Chondrocyte (in vitro differentiated cells): ENCODE measurements at regions not wholly inside any gene's neighbourhood (a gene's known extent, or its start where the extent isn't known, plus 50 kb on each side); places are given as distances from the start of the nearest gene placed in this dataset.

Experiments
- DNase-seq: peaks from one replicate; pipeline ENCODE4 v3.0.0; 2021; ENCODE audit warnings: mixed read lengths, low spot score
- H3K27ac Mint-ChIP-seq: one replicate; pipeline ENCODE4 v1.8.0; 2021; ENCODE audit warnings: mild to moderate bottlenecking, moderate library complexity, mixed read lengths; ENCODE audit not compliant: unreplicated experiment
- H3K27me3 Mint-ChIP-seq: 2 replicates; pipeline ENCODE4 v1.8.0; 2021; ENCODE audit warnings: low read depth, mixed read lengths
- H3K36me3 Mint-ChIP-seq: 2 replicates; pipeline ENCODE4 v1.8.0; 2021; ENCODE audit warnings: low read depth, mixed read lengths
- H3K4me1 Mint-ChIP-seq: 2 replicates; pipeline ENCODE4 v1.8.0; 2021; ENCODE audit warnings: low read depth, mild to moderate bottlenecking, mixed read lengths
- H3K4me3 Mint-ChIP-seq: one replicate; pipeline ENCODE4 v1.8.0; 2021; ENCODE audit warnings: mild to moderate bottlenecking, moderate library complexity, mixed read lengths; ENCODE audit not compliant: unreplicated experiment
- H3K9me3 Mint-ChIP-seq: 2 replicates; pipeline ENCODE4 v1.8.0; 2021; ENCODE audit warnings: low read depth, mixed read lengths
- TF ChIP-seq, protein P1 (sequence below): fragments of 200-600 bp; sonication (generic); IDR thresholded peaks from 2 replicates; pipeline ENCODE4 v1.5.0; 2021; ENCODE audit warnings: antibody characterized with exemption, mild to moderate bottlenecking, moderate library complexity

DNA sequence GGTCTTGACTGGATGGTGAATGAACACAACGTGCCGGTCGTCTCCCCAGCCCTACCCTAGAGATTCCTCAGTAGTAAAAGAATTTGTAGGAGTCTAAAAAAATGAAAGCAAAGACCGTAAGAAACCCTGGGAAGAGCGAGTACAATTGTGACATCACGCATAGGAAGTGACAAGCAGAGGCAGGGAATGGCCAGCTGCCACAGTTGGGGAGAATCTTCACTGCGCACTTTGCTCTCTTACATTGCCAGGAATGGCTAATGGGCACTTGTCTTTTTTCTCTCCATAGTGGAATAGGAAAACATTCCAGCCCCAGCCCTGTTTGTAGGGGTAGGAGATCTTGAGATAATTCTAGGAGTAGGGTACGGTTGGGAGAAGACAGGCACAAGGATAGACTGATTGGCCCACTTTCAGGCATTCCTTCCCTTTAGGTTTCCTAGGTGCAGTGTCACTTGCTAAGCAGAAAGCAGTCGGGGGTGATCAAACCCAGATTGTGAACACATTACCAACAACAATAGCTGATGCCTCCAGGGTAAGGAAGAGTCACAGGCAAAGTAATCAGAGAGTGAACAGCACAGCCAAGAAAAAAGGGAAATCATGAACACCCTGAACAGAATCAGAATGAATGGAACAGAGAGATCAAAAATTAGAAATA is 302.7 kb downstream of the MAN2A1 start:
- H3K9me3 Mint-ChIP-seq: no peaks in the 10 kb centered on the region
- H3K4me1 Mint-ChIP-seq: peaks cover 32% of the 10 kb centered on the region
- TF ChIP-seq, protein P1, sequence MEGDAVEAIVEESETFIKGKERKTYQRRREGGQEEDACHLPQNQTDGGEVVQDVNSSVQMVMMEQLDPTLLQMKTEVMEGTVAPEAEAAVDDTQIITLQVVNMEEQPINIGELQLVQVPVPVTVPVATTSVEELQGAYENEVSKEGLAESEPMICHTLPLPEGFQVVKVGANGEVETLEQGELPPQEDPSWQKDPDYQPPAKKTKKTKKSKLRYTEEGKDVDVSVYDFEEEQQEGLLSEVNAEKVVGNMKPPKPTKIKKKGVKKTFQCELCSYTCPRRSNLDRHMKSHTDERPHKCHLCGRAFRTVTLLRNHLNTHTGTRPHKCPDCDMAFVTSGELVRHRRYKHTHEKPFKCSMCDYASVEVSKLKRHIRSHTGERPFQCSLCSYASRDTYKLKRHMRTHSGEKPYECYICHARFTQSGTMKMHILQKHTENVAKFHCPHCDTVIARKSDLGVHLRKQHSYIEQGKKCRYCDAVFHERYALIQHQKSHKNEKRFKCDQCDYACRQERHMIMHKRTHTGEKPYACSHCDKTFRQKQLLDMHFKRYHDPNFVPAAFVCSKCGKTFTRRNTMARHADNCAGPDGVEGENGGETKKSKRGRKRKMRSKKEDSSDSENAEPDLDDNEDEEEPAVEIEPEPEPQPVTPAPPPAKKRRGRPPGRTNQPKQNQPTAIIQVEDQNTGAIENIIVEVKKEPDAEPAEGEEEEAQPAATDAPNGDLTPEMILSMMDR: no peak
- H3K27ac Mint-ChIP-seq: no peak overlapping the region
- no peaks in the 10 kb centered on the region for H3K27me3 Mint-ChIP-seq
- no peak for DNase-seq
- no peak overlapping the region for H3K4me3 Mint-ChIP-seq
- H3K36me3 Mint-ChIP-seq: no peaks in the 10 kb centered on the region

GRCh38 chr5:109994135-109994534 is 304.4 kb downstream of the MAN2A1 start:
- Mint-ChIP-seq H3K27me3 (no peaks in the 10 kb centered on the region), H3K36me3 (peaks cover 3% of the 10 kb centered on the region), H3K4me3 (no peak overlapping the region), H3K9me3 (peaks cover 5% of the 10 kb centered on the region), H3K27ac (no peak overlapping the region), H3K4me1 (peaks cover 35% of the 10 kb centered on the region)
- no peak for DNase-seq
- TF ChIP-seq, protein P1: no peak

DNA sequence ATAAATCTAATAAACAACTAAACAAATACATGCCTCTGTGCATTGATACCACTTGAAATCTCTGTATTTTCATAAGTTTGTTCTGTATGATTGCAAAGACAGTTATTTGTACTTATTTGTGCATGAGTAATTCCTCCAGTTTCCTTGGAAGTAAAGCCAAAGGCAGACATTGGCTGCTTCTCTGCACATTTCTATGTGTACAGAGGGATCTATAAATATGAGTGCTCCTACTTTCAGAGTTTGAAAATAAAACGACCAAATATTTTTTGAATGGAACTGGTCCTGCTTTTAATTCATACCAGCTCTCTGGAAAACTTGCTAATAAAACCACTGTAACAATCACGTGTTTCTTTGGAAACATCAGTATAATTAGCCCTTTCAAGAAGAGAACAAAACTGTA is 306.5 kb downstream of the MAN2A1 start:
- peaks cover 5% of the 10 kb centered on the region for H3K9me3 Mint-ChIP-seq
- TF ChIP-seq, protein P1: no peak
- H3K4me3 Mint-ChIP-seq: no peak overlapping the region
- H3K27ac Mint-ChIP-seq: no peak overlapping the region
- DNase-seq: no peak
- H3K27me3 Mint-ChIP-seq: no peaks in the 10 kb centered on the region
- peaks cover 3% of the 10 kb centered on the region for H3K36me3 Mint-ChIP-seq
- peaks cover 56% of the 10 kb centered on the region for H3K4me1 Mint-ChIP-seq

GRCh38 chr5:109997161-109997560 is 307.4 kb downstream of the MAN2A1 start:
- H3K27me3 Mint-ChIP-seq: no peaks in the 10 kb centered on the region
- H3K4me1 Mint-ChIP-seq: peaks cover 65% of the 10 kb centered on the region
- peaks cover 3% of the 10 kb centered on the region for H3K36me3 Mint-ChIP-seq
- DNase-seq: no peak
- peak overlapping the region; percentile 15 for H3K27ac Mint-ChIP-seq
- peaks cover 5% of the 10 kb centered on the region for H3K9me3 Mint-ChIP-seq
- TF ChIP-seq, protein P1: no peak
- no peak overlapping the region for H3K4me3 Mint-ChIP-seq

DNA sequence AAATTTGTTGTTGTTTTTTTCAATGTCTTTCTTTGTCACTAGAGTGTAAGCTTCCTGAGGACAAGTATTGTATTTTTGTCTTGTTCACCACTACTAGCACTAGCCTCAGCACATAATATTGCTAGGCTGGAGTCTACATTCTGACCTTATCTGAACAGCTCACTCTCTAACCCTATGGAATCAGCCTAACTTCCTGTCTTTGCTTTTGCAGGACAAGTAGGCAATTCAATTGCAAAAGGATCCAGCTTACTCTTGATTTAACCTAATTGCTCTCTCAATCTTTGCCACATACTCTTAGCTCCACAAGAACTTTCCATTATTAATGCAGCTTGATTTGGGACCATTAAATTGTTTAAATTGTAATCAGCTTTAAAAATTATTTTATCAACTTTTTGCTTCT is 308.5 kb downstream of the MAN2A1 start:
- peaks cover 75% of the 10 kb centered on the region for H3K4me1 Mint-ChIP-seq
- H3K4me3 Mint-ChIP-seq: no peak overlapping the region
- H3K27me3 Mint-ChIP-seq: no peaks in the 10 kb centered on the region
- peaks cover 5% of the 10 kb centered on the region for H3K9me3 Mint-ChIP-seq
- TF ChIP-seq, protein P1: no peak
- no peak for DNase-seq
- no peak overlapping the region for H3K27ac Mint-ChIP-seq
- H3K36me3 Mint-ChIP-seq: peaks cover 3% of the 10 kb centered on the region
